GM12878 (cell line): ENCODE measurements at regions not wholly inside any gene's neighbourhood (a gene's known extent, or its start where the extent isn't known, plus 50 kb on each side); places are given as distances from the start of the nearest gene placed in this dataset.

Experiments used
- ATF7 ChIP-seq: fragments of 450-650 bp; IDR thresholded peaks from 2 replicates; pipeline ENCODE4 v1.6.1; 2016; ENCODE audit warnings: low read depth, mild to moderate bottlenecking
- BMI1 ChIP-seq: fragments of 450-650 bp; IDR thresholded peaks from 2 replicates; pipeline ENCODE4 v1.6.1; 2016; ENCODE audit warnings: mild to moderate bottlenecking, moderate library complexity, borderline replicate concordance
- EP300 ChIP-seq, 2 experiments: fragments of 150-350 bp in 1 of 2; IDR thresholded peaks; 2 replicates each; pipeline ENCODE4 v1.6.1; 2011 to 2012; ENCODE audit warnings: low read depth in 2 of 2, low read length in 2 of 2, borderline replicate concordance in 1 of 2, improper control_type of control experiment in 1 of 2, inconsistent platforms in 1 of 2; ENCODE audit not compliant: control insufficient read depth in 1 of 2
- ETV6 ChIP-seq, 2 experiments: fragments of 450-650 bp in 1 of 2; IDR thresholded peaks in 1 of 2; conservative IDR thresholded peaks in 1 of 2; 2 replicates each; pipeline ENCODE4 v1.6.1; 2014; ENCODE audit warnings: antibody characterized with exemption in 1 of 2, borderline replicate concordance in 1 of 2, low read depth in 1 of 2, mild to moderate bottlenecking in 1 of 2, moderate library complexity in 1 of 2
- IRF4 ChIP-seq: IDR thresholded peaks from 2 replicates; pipeline ENCODE4 v1.6.1; 2011; ENCODE audit warnings: low read depth, low read length
- MEF2A ChIP-seq: IDR thresholded peaks from 2 replicates; pipeline ENCODE4 v1.6.1; 2011; ENCODE audit warnings: low read depth, mild to moderate bottlenecking, low read length, moderate library complexity; ENCODE audit not compliant: insufficient read depth
- MTA3 ChIP-seq: IDR thresholded peaks from 2 replicates; pipeline ENCODE4 v1.6.1; 2012; ENCODE audit warnings: low read length, inconsistent platforms, borderline replicate concordance
- MYC ChIP-seq: IDR thresholded peaks from 2 replicates; pipeline ENCODE4 v1.6.1; 2011; ENCODE audit warnings: mild to moderate bottlenecking, low read length, moderate library complexity, inconsistent platforms; ENCODE audit not compliant: insufficient read depth, insufficient replicate concordance, insufficient read length, severe bottlenecking
- NR2C1 ChIP-seq: fragments of 450-650 bp; IDR thresholded peaks from 2 replicates; pipeline ENCODE4 v1.6.1; 2017; ENCODE audit warnings: antibody characterized with exemption, mild to moderate bottlenecking, moderate library complexity
- NRF1 ChIP-seq: conservative IDR thresholded peaks from 2 replicates; pipeline ENCODE4 v1.6.1; 2011; ENCODE audit warnings: mild to moderate bottlenecking, low read depth, low read length, improper control_type of control experiment
- RBBP5 ChIP-seq: fragments of 200-600 bp; sonication (generic); conservative IDR thresholded peaks from 2 replicates; pipeline ENCODE4 v1.6.1; 2016
- RFX5 ChIP-seq: IDR thresholded peaks from 2 replicates; pipeline ENCODE4 v1.6.1; 2011; ENCODE audit warnings: low read depth, low read length, improper control_type of control experiment
- SMAD1 ChIP-seq: fragments of 450-650 bp; IDR thresholded peaks from 2 replicates; pipeline ENCODE4 v1.6.1; 2018; ENCODE audit warnings: mild to moderate bottlenecking, low read depth; ENCODE audit not compliant: partially characterized antibody
- SREBF2 ChIP-seq: IDR thresholded peaks from 2 replicates; pipeline ENCODE4 v1.6.1; 2012; ENCODE audit warnings: mild to moderate bottlenecking, low read length
- TARDBP ChIP-seq: IDR thresholded peaks from 2 replicates; pipeline ENCODE4 v1.6.1; 2016; ENCODE audit warnings: borderline replicate concordance
- TCF7 ChIP-seq: IDR thresholded peaks from 2 replicates; pipeline ENCODE4 v1.6.1; 2014; ENCODE audit warnings: antibody characterized with exemption, borderline replicate concordance
- WRNIP1 ChIP-seq: IDR thresholded peaks from 2 replicates; pipeline ENCODE4 v1.6.1; 2011; ENCODE audit warnings: low read depth, low read length, improper control_type of control experiment, borderline replicate concordance
- ZBED1 ChIP-seq: IDR thresholded peaks from 2 replicates; pipeline ENCODE4 v1.6.1; 2016; ENCODE audit warnings: borderline replicate concordance
- ZNF207 ChIP-seq: fragments of 450-650 bp; IDR thresholded peaks from 2 replicates; pipeline ENCODE4 v1.6.1; 2014; ENCODE audit warnings: antibody characterized with exemption, mild to moderate bottlenecking, borderline replicate concordance
- ZNF274 ChIP-seq: IDR thresholded peaks from one replicate; pipeline ENCODE4 v1.8.0; 2011; ENCODE audit not compliant: insufficient read length, insufficient read depth
- ZNF622 ChIP-seq: fragments of 450-650 bp; IDR thresholded peaks from 2 replicates; pipeline ENCODE4 v1.6.1; 2017; ENCODE audit warnings: mild to moderate bottlenecking, inconsistent platforms
- ZZZ3 ChIP-seq: IDR thresholded peaks from 2 replicates; pipeline ENCODE4 v1.6.1; 2011; ENCODE audit warnings: low read depth; ENCODE audit not compliant: control insufficient read depth, insufficient read length
- TF ChIP-seq, protein P1 (sequence below): fragments of 450-650 bp; IDR thresholded peaks from 2 replicates; pipeline ENCODE4 v1.6.1; 2018; ENCODE audit warnings: mild to moderate bottlenecking, low read depth, moderate library complexity; ENCODE audit not compliant: partially characterized antibody
- TF ChIP-seq, protein P2 (sequence below): IDR thresholded peaks from 2 replicates; pipeline ENCODE4 v1.6.1; 2012; ENCODE audit warnings: low read length, inconsistent platforms
- TF ChIP-seq, protein P3 (sequence below): fragments of 450-650 bp; IDR thresholded peaks from 2 replicates; pipeline ENCODE4 v1.6.1; 2018; ENCODE audit warnings: borderline replicate concordance, mild to moderate bottlenecking; ENCODE audit not compliant: partially characterized antibody

DNA sequence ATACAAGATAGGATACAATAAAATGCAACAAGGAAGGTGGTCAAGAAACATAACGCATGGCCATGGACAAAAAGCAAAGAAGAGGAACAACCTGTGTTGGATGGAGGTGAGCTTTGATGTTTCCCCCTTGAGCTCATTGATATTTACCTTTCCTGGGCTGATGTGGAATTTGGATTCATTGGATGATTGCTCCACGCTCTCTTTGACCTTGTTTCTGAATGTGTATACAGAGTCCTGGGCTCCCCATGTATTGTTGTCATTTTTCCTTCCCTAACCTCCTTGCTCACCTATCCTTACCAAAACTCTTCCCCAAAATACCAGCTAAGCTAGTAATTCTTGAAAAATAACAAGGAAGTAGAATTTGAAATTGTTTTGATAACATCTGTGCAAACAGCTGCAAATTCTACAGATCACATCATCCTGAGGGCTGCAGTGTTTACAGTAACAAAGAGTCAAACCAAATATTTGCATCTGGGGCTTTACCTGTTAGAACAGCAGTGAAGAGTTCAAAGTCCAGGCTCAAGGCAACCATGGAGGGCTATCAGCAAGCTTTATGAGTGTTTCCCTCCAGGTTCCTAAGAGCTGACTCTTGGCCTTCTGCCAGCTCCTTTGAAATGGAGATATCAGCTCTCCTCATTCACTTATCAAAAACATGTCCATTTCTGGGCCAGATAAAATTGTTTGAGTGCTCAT, 214.3 kb upstream of the MARCKS start (continued):
- TF ChIP-seq, protein P1, sequence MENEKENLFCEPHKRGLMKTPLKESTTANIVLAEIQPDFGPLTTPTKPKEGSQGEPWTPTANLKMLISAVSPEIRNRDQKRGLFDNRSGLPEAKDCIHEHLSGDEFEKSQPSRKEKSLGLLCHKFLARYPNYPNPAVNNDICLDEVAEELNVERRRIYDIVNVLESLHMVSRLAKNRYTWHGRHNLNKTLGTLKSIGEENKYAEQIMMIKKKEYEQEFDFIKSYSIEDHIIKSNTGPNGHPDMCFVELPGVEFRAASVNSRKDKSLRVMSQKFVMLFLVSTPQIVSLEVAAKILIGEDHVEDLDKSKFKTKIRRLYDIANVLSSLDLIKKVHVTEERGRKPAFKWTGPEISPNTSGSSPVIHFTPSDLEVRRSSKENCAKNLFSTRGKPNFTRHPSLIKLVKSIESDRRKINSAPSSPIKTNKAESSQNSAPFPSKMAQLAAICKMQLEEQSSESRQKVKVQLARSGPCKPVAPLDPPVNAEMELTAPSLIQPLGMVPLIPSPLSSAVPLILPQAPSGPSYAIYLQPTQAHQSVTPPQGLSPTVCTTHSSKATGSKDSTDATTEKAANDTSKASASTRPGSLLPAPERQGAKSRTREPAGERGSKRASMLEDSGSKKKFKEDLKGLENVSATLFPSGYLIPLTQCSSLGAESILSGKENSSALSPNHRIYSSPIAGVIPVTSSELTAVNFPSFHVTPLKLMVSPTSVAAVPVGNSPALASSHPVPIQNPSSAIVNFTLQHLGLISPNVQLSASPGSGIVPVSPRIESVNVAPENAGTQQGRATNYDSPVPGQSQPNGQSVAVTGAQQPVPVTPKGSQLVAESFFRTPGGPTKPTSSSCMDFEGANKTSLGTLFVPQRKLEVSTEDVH, result peak; percentile 43
- TF ChIP-seq MEF2A (peak; percentile 37; the same call in 1 of the 2 replicates), ZZZ3 (no peak), TCF7 (no peak; the same call in 1 of the 2 replicates), NR2C1 (peak; percentile 59), ZNF207 (peak; percentile 27; the same call in 1 of the 2 replicates), MYC (no peak), NRF1 (no peak), EP300 (IDR thresholded peaks at IDR 0.05; ENCODE audit: borderline replicate concordance in 1 of 2, control insufficient read depth in 1 of 2, low read depth in 2 of 2, low read length in 2 of 2) (peak; percentile 83 to 88; a peak in 3 of 4 replicates), MTA3 (peak; percentile 59; the same call in 1 of the 2 replicates), ATF7 (peak; percentile 95), ZNF622 (no peak), SREBF2 (no peak), WRNIP1 (no peak; the same call in 1 of the 2 replicates), BMI1 (peak; percentile 37; the same call in 1 of the 2 replicates), RFX5 (no peak), SMAD1 (peak; percentile 99), ZNF274 (no peak), RBBP5 (no peak), ETV6 (conservative IDR thresholded peaks at IDR 0.05 in 1 of 2, IDR thresholded peaks at IDR 0.05 in 1 of 2; ENCODE audit: borderline replicate concordance in 1 of 2, low read depth in 1 of 2) (no peak), TARDBP (no peak), IRF4 (peak; percentile 28; the same call in 1 of the 2 replicates), ZBED1 (no peak; the same call in 1 of the 2 replicates)
- TF ChIP-seq, protein P2, sequence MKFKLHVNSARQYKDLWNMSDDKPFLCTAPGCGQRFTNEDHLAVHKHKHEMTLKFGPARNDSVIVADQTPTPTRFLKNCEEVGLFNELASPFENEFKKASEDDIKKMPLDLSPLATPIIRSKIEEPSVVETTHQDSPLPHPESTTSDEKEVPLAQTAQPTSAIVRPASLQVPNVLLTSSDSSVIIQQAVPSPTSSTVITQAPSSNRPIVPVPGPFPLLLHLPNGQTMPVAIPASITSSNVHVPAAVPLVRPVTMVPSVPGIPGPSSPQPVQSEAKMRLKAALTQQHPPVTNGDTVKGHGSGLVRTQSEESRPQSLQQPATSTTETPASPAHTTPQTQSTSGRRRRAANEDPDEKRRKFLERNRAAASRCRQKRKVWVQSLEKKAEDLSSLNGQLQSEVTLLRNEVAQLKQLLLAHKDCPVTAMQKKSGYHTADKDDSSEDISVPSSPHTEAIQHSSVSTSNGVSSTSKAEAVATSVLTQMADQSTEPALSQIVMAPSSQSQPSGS, result peak; percentile 94
- TF ChIP-seq, protein P3, sequence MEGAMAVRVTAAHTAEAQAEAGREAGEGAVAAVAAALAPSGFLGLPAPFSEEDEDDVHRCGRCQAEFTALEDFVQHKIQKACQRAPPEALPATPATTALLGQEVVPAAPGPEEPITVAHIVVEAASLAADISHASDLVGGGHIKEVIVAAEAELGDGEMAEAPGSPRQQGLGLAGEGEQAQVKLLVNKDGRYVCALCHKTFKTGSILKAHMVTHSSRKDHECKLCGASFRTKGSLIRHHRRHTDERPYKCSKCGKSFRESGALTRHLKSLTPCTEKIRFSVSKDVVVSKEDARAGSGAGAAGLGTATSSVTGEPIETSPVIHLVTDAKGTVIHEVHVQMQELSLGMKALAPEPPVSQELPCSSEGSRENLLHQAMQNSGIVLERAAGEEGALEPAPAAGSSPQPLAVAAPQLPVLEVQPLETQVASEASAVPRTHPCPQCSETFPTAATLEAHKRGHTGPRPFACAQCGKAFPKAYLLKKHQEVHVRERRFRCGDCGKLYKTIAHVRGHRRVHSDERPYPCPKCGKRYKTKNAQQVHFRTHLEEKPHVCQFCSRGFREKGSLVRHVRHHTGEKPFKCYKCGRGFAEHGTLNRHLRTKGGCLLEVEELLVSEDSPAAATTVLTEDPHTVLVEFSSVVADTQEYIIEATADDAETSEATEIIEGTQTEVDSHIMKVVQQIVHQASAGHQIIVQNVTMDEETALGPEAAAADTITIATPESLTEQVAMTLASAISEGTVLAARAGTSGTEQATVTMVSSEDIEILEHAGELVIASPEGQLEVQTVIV, result peak; percentile 33
